Neural cell (in vitro differentiated cells): ENCODE measurements at regions not wholly inside any gene's neighbourhood (a gene's known extent, or its start where the extent isn't known, plus 50 kb on each side); places are given as distances from the start of the nearest gene placed in this dataset.

Source experiments
- H2AFZ ChIP-seq: fragments of 200-600, 300-800 bp; sonication (generic), shearing (Covaris generic); 2 replicates; pipeline ENCODE4 v1.6.0; 2014; ENCODE audit warnings: low read depth, mild to moderate bottlenecking, antibody characterized with exemption, low read length, moderate library complexity
- H3F3A ChIP-seq: fragments of 200-600 bp; shearing (Covaris generic); 2 replicates; pipeline ENCODE4 v1.6.1; 2016; ENCODE audit warnings: mild to moderate bottlenecking, moderate library complexity, mixed read lengths, antibody characterized with exemption, low read length; ENCODE audit not compliant: insufficient read depth, poor library complexity, severe bottlenecking
- H3K27ac ChIP-seq: fragments of 200-600, 300-800 bp; sonication (generic), shearing (Covaris generic); 2 replicates; pipeline ENCODE4 v1.5.1; 2014; ENCODE audit warnings: mild to moderate bottlenecking, low read length, moderate library complexity
- H3K27me3 ChIP-seq: fragments of 300-800, 200-600 bp; sonication (generic), shearing (Covaris generic); 2 replicates; pipeline ENCODE4 v1.6.0; 2014; ENCODE audit warnings: mild to moderate bottlenecking, low read depth, low read length, moderate library complexity; ENCODE audit not compliant: insufficient read depth
- H3K36me3 ChIP-seq: fragments of 300-800, 200-600 bp; sonication (generic), shearing (Covaris generic); 2 replicates; pipeline ENCODE4 v1.5.1; 2014; ENCODE audit warnings: mild to moderate bottlenecking, antibody characterized with exemption, low read length, moderate library complexity; ENCODE audit not compliant: insufficient read depth
- H3K4me2 ChIP-seq: fragments of 300-800, 200-600 bp; sonication (generic), shearing (Covaris generic); 2 replicates; pipeline ENCODE4 v1.6.0; 2014; ENCODE audit warnings: mild to moderate bottlenecking, low read length
- H3K4me3 ChIP-seq: fragments of 300-800, 200-600 bp; sonication (generic), shearing (Covaris generic); 2 replicates; pipeline ENCODE4 v1.5.1; 2014; ENCODE audit warnings: mild to moderate bottlenecking, low read length, moderate library complexity
- H3K79me2 ChIP-seq: fragments of 200-600 bp; shearing (Covaris generic); replicated peaks from 2 replicates; pipeline ENCODE4 v1.6.0; 2014; ENCODE audit warnings: mild to moderate bottlenecking, low read length, moderate library complexity; ENCODE audit not compliant: insufficient read depth
- H3K9ac ChIP-seq: fragments of 300-800, 200-600 bp; sonication (generic), shearing (Covaris generic); 2 replicates; pipeline ENCODE4 v1.6.1; 2016; ENCODE audit warnings: mild to moderate bottlenecking, low read length, mixed read lengths
- H3K9me2 ChIP-seq: fragments of 200-600 bp; shearing (Covaris generic); 2 replicates; pipeline ENCODE4 v1.6.1; 2016; ENCODE audit warnings: mild to moderate bottlenecking, low read length, mixed read lengths; ENCODE audit not compliant: insufficient read depth
- H3K9me3 ChIP-seq: fragments of 200-600, 300-800 bp; sonication (generic), shearing (Covaris generic); 2 replicates; pipeline ENCODE4 v1.6.1; 2016; ENCODE audit warnings: mild to moderate bottlenecking, mixed run types, low read length, moderate library complexity, mixed read lengths
- H4K20me1 ChIP-seq: fragments of 200-600 bp; shearing (Covaris generic); 2 replicates; pipeline ENCODE4 v1.6.1; 2016; ENCODE audit warnings: mild to moderate bottlenecking, mixed run types; ENCODE audit not compliant: insufficient read depth
- CTCF ChIP-seq: fragments of 450-650 bp; IDR thresholded peaks from 2 replicates; pipeline ENCODE4 v1.5.1; 2014; ENCODE audit warnings: antibody characterized with exemption, mild to moderate bottlenecking, moderate library complexity; ENCODE audit not compliant: poor library complexity, severe bottlenecking
- EP300 ChIP-seq: fragments of 450-650 bp; conservative IDR thresholded peaks from 2 replicates; pipeline ENCODE4 v1.6.1; 2014; ENCODE audit warnings: antibody characterized with exemption, mild to moderate bottlenecking, moderate library complexity; ENCODE audit not compliant: poor library complexity, severe bottlenecking
- EZH2 ChIP-seq: fragments of 200-600, 300-800 bp; shearing (Covaris generic), sonication (generic); IDR thresholded peaks from 2 replicates; pipeline ENCODE4 v1.6.1; 2014; ENCODE audit warnings: antibody characterized with exemption, low read length, borderline replicate concordance, mild to moderate bottlenecking; ENCODE audit not compliant: insufficient read depth, poor library complexity, severe bottlenecking
- MXI1 ChIP-seq: fragments of 450-650 bp; conservative IDR thresholded peaks from 2 replicates; pipeline ENCODE4 v1.6.1; 2014; ENCODE audit warnings: antibody characterized with exemption, mild to moderate bottlenecking; ENCODE audit not compliant: poor library complexity, severe bottlenecking
- POLR2AphosphoS5 ChIP-seq: IDR thresholded peaks from 2 replicates; pipeline ENCODE4 v1.6.1; 2012
- RAD21 ChIP-seq: fragments of 450-650 bp; conservative IDR thresholded peaks from 2 replicates; pipeline ENCODE4 v1.6.1; 2014; ENCODE audit warnings: antibody characterized with exemption, mild to moderate bottlenecking, moderate library complexity
- REST ChIP-seq: IDR thresholded peaks from 2 replicates; pipeline ENCODE4 v1.6.1; 2012; ENCODE audit warnings: borderline replicate concordance
- SMC3 ChIP-seq: fragments of 450-650 bp; conservative IDR thresholded peaks from 2 replicates; pipeline ENCODE4 v1.6.1; 2014; ENCODE audit warnings: antibody characterized with exemption, mild to moderate bottlenecking, moderate library complexity; ENCODE audit not compliant: poor library complexity
- TAF1 ChIP-seq: IDR thresholded peaks from 2 replicates; pipeline ENCODE4 v1.6.1; 2012; ENCODE audit warnings: low read depth

GRCh38 chr2:211281430-211282073 lies 725.2 kb downstream of the CPS1 start:
- Histone ChIP-seq H3K79me2 (no peaks in the 10 kb centered on the region), H3K4me2 (no peak overlapping the region), H2AFZ (no peak overlapping the region), H3K9me2 (no peaks in the 10 kb centered on the region), H3F3A (no peaks in the 10 kb centered on the region), H3K9ac (no peak overlapping the region), H3K36me3 (no peaks in the 10 kb centered on the region), H3K27me3 (no peaks in the 10 kb centered on the region), H3K9me3 (no peaks in the 10 kb centered on the region), H3K27ac (no peak overlapping the region), H4K20me1 (no peaks in the 10 kb centered on the region), H3K4me3 (no peak overlapping the region)
- no peak for TF ChIP-seq CTCF
- TF ChIP-seq RAD21, result no peak
- TF ChIP-seq TAF1, result no peak
- TF ChIP-seq MXI1, result no peak
- no peak for TF ChIP-seq EP300
- TF ChIP-seq EZH2, result no peak
- no peak for TF ChIP-seq SMC3
- TF ChIP-seq POLR2AphosphoS5, result no peak
- TF ChIP-seq REST, result no peak

GRCh38 chr2:211302676-211303075 lies 746.3 kb downstream of the CPS1 start:
- Histone ChIP-seq H3K27ac (no peak overlapping the region), H3K9ac (no peak overlapping the region), H3K9me3 (no peaks in the 10 kb centered on the region), H3F3A (no peaks in the 10 kb centered on the region), H3K27me3 (no peaks in the 10 kb centered on the region), H2AFZ (no peak overlapping the region), H3K9me2 (no peaks in the 10 kb centered on the region), H3K4me3 (no peak overlapping the region), H4K20me1 (no peaks in the 10 kb centered on the region), H3K4me2 (no peak overlapping the region), H3K79me2 (no peaks in the 10 kb centered on the region), H3K36me3 (no peaks in the 10 kb centered on the region)
- TF ChIP-seq REST, result no peak
- no peak for TF ChIP-seq RAD21
- no peak for TF ChIP-seq MXI1
- no peak for TF ChIP-seq POLR2AphosphoS5
- no peak for TF ChIP-seq EP300
- TF ChIP-seq EZH2, result no peak
- TF ChIP-seq TAF1, result no peak
- no peak for TF ChIP-seq SMC3
- no peak for TF ChIP-seq CTCF
